ENCODE measurements at regions not wholly inside any gene's neighbourhood (a gene's known extent, or its start where the extent isn't known, plus 50 kb on each side); places are given as distances from the start of the nearest gene placed in this dataset.

- H3K36me3 ChIP-seq: no peaks in the 10 kb centered on the region
- H3K27me3 ChIP-seq (ENCODE audit: insufficient read depth, low read depth, severe bottlenecking): no peaks in the 10 kb centered on the region
- no peaks in the 10 kb centered on the region for H3K9me3 ChIP-seq (ENCODE audit: severe bottlenecking)
- TF ChIP-seq, protein P1, sequence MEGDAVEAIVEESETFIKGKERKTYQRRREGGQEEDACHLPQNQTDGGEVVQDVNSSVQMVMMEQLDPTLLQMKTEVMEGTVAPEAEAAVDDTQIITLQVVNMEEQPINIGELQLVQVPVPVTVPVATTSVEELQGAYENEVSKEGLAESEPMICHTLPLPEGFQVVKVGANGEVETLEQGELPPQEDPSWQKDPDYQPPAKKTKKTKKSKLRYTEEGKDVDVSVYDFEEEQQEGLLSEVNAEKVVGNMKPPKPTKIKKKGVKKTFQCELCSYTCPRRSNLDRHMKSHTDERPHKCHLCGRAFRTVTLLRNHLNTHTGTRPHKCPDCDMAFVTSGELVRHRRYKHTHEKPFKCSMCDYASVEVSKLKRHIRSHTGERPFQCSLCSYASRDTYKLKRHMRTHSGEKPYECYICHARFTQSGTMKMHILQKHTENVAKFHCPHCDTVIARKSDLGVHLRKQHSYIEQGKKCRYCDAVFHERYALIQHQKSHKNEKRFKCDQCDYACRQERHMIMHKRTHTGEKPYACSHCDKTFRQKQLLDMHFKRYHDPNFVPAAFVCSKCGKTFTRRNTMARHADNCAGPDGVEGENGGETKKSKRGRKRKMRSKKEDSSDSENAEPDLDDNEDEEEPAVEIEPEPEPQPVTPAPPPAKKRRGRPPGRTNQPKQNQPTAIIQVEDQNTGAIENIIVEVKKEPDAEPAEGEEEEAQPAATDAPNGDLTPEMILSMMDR (IDR thresholded peaks at IDR 0.05; ENCODE audit: low read depth, low read length): no peak
- DNase-seq: no peak
- H3K27ac ChIP-seq: no peak overlapping the region
- H3K4me3 ChIP-seq (ENCODE audit: low read depth, low read length): no peak overlapping the region
Measured at GRCh38 chr5:82849885-82850284, 227.3 kb downstream of the TMEM167A start.

DNA sequence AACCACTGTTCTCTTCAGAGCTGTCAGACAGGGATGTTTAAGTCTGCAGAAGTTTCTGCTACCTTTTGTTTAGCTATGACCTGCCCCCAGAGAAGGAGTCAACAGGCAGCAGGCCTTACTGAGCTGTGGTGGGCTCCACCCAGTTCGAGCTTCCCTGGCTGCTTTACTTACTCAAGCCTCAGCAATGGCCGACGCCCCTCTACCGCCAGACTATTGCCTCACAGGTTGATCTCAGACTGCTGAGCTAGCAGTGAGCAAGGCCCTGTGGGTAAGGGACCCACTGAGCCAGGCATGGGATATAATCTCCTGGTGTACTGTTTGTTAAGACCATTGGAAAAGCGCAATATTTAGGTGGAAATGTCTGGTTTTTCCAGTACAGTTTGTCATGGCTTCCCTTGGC, 229.6 kb downstream of the TMEM167A start:
- Histone ChIP-seq H3K27ac (no peak overlapping the region), H3K4me3 (ENCODE audit: low read depth, low read length) (no peak overlapping the region), H3K27me3 (ENCODE audit: insufficient read depth, low read depth, severe bottlenecking) (no peaks in the 10 kb centered on the region), H3K36me3 (no peaks in the 10 kb centered on the region), H3K9me3 (ENCODE audit: severe bottlenecking) (no peaks in the 10 kb centered on the region)
- DNase-seq: no peak
- TF ChIP-seq, protein P1 (IDR thresholded peaks at IDR 0.05; ENCODE audit: low read depth, low read length): no peak

DNA sequence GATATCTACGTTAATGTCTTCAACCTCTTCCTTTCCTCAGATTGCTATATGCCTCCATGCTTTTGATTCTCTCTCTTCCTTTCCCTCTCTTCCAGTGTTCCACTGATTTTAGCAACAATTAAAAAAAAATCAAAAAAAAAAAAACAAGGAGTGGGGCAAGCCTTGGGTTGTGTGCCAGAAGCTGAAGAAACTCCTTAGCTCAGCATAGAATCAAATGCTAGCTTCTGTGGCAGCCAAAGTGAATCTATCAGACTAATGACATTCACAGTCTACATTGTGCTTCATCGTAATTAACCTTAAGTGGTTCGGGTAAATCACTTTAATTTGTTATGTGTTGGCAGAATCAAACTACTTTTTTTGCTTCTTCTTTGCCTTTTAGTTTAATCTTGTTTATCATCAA, 237.3 kb downstream of the TMEM167A start:
- H3K27ac ChIP-seq: no peak overlapping the region
- no peaks in the 10 kb centered on the region for H3K36me3 ChIP-seq
- H3K9me3 ChIP-seq (ENCODE audit: severe bottlenecking): peaks cover 3% of the 10 kb centered on the region
- no peak for DNase-seq
- TF ChIP-seq, protein P1 (IDR thresholded peaks at IDR 0.05; ENCODE audit: low read depth, low read length): no peak
- H3K4me3 ChIP-seq (ENCODE audit: low read depth, low read length): no peak overlapping the region
- no peaks in the 10 kb centered on the region for H3K27me3 ChIP-seq (ENCODE audit: insufficient read depth, low read depth, severe bottlenecking)

DNA sequence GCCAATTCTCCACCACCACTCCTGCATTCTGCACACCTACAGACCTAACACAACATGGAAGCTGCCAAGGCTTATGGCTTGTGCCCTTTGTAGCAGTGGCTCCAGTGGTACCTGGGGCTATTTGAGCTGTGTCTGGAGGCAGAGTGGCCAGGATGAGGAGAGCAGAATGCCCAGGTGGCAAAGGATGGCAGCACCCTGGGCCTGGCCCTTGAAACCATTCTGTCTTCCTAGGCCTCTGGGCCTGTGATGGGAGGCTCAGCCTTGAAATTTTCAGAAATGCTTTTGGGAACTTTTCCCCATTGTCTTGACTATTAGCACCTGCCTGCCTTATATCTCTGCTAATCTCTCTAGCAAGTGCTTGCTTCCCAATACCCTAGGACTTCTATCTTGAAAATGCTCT, 241.7 kb downstream of the TMEM167A start:
- no peak overlapping the region for H3K4me3 ChIP-seq (ENCODE audit: low read depth, low read length)
- TF ChIP-seq, protein P1 (IDR thresholded peaks at IDR 0.05; ENCODE audit: low read depth, low read length): no peak
- no peaks in the 10 kb centered on the region for H3K36me3 ChIP-seq
- H3K9me3 ChIP-seq (ENCODE audit: severe bottlenecking): peaks cover 3% of the 10 kb centered on the region
- H3K27ac ChIP-seq: no peak overlapping the region
- no peak for DNase-seq
- no peaks in the 10 kb centered on the region for H3K27me3 ChIP-seq (ENCODE audit: insufficient read depth, low read depth, severe bottlenecking)

GRCh38 chr5:82834151-82834550, 243.0 kb downstream of the TMEM167A start:
- no peak overlapping the region for H3K27ac ChIP-seq
- TF ChIP-seq, protein P1 (IDR thresholded peaks at IDR 0.05; ENCODE audit: low read depth, low read length): no peak
- H3K27me3 ChIP-seq (ENCODE audit: insufficient read depth, low read depth, severe bottlenecking): no peaks in the 10 kb centered on the region
- no peaks in the 10 kb centered on the region for H3K36me3 ChIP-seq
- peaks cover 3% of the 10 kb centered on the region for H3K9me3 ChIP-seq (ENCODE audit: severe bottlenecking)
- no peak overlapping the region for H3K4me3 ChIP-seq (ENCODE audit: low read depth, low read length)
- DNase-seq: no peak

GRCh38 chr5:82833277-82833676, 243.9 kb downstream of the TMEM167A start:
- Histone ChIP-seq H3K27me3 (ENCODE audit: insufficient read depth, low read depth, severe bottlenecking) (no peaks in the 10 kb centered on the region), H3K27ac (no peak overlapping the region)
- TF ChIP-seq, protein P1 (IDR thresholded peaks at IDR 0.05; ENCODE audit: low read depth, low read length): no peak

More at GRCh38 chr5:82833277-82833676, 243.9 kb downstream of the TMEM167A start:
- DNase-seq: no peak
- H3K36me3 ChIP-seq: no peaks in the 10 kb centered on the region
- no peak overlapping the region for H3K4me3 ChIP-seq (ENCODE audit: low read depth, low read length)
- peaks cover 3% of the 10 kb centered on the region for H3K9me3 ChIP-seq (ENCODE audit: severe bottlenecking)

Measured in WERI-Rb-1 (cell line).